ENCODE measurements at regions not wholly inside any gene's neighbourhood (a gene's known extent, or its start where the extent isn't known, plus 50 kb on each side); places are given as distances from the start of the nearest gene placed in this dataset.
"Not testable (repeated sequence)": the region's sequence is repeated elsewhere in the genome, so short reads cannot be mapped to it uniquely, and the experiment has no call there.

DNA sequence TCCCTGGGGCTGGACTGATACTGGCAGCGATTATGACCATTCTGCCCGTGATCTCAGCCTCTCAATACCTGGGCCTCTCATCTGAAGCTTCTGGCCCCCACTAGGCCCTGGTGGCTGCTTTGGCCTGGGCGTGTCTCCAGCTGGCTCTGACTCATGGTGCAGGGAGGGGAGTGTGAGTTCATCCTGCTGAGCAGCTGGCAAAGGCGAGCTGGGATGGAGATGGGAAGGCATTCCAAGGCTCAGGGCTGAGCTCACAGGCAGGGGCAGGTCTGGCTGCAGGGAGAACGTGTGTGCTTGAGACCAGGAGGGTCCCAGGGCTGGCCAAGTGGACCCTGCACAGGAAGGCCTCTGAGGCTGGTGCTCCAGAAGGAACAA, 221.8 kb downstream of the TMEM121 start:
- no peak for TF ChIP-seq EZH2 (IDR thresholded peaks at IDR 0.05; ENCODE audit: insufficient read depth, low read length)
- TF ChIP-seq, protein P1, sequence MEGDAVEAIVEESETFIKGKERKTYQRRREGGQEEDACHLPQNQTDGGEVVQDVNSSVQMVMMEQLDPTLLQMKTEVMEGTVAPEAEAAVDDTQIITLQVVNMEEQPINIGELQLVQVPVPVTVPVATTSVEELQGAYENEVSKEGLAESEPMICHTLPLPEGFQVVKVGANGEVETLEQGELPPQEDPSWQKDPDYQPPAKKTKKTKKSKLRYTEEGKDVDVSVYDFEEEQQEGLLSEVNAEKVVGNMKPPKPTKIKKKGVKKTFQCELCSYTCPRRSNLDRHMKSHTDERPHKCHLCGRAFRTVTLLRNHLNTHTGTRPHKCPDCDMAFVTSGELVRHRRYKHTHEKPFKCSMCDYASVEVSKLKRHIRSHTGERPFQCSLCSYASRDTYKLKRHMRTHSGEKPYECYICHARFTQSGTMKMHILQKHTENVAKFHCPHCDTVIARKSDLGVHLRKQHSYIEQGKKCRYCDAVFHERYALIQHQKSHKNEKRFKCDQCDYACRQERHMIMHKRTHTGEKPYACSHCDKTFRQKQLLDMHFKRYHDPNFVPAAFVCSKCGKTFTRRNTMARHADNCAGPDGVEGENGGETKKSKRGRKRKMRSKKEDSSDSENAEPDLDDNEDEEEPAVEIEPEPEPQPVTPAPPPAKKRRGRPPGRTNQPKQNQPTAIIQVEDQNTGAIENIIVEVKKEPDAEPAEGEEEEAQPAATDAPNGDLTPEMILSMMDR (IDR thresholded peaks at IDR 0.05; ENCODE audit: insufficient read depth, low read depth, low read length) = no peak
- peaks cover 11% of the 10 kb centered on the region for H3K9me3 Mint-ChIP-seq (ENCODE audit: unreplicated experiment)
- DNase-seq (ENCODE audit: low read depth) (no peak), FAIRE-seq (no peak)
- H3K9me3 ChIP-seq (ENCODE audit: insufficient read depth, low read depth, low read length) = no peaks in the 10 kb centered on the region
- no peaks in the 10 kb centered on the region for H3K4me1 ChIP-seq (ENCODE audit: insufficient read depth, low read length)
- no peaks in the 10 kb centered on the region for H3K27me3 Mint-ChIP-seq (ENCODE audit: low read depth, unreplicated experiment)
- H3K27me3 ChIP-seq (ENCODE audit: insufficient read depth, low read length) = no peaks in the 10 kb centered on the region
- no peak overlapping the region for H3K9ac ChIP-seq (ENCODE audit: low read length)
- no peak overlapping the region for H3K4me2 ChIP-seq (ENCODE audit: low read length)
- no peaks in the 10 kb centered on the region for H3K36me3 ChIP-seq (ENCODE audit: insufficient read depth, low read length)
- no peak overlapping the region for H2AFZ ChIP-seq (ENCODE audit: low read depth, low read length)
- H3K27ac ChIP-seq (ENCODE audit: low read depth, low read length) = no peak overlapping the region
- no peak overlapping the region for H3K27ac Mint-ChIP-seq (ENCODE audit: unreplicated experiment)
- H4K20me1 ChIP-seq (ENCODE audit: insufficient read depth, low read length) = no peaks in the 10 kb centered on the region
- H3K4me1 Mint-ChIP-seq (ENCODE audit: low read depth, unreplicated experiment) = no peaks in the 10 kb centered on the region
- H3K4me3 ChIP-seq (ENCODE audit: insufficient read depth, low read depth, low read length) = no peak overlapping the region
- no peaks in the 10 kb centered on the region for H3K36me3 Mint-ChIP-seq (ENCODE audit: low read depth, unreplicated experiment)
- H3K79me2 ChIP-seq (ENCODE audit: insufficient read depth, low read length) = no peaks in the 10 kb centered on the region
- H3K4me3 Mint-ChIP-seq (ENCODE audit: unreplicated experiment) = no peak overlapping the region

DNA sequence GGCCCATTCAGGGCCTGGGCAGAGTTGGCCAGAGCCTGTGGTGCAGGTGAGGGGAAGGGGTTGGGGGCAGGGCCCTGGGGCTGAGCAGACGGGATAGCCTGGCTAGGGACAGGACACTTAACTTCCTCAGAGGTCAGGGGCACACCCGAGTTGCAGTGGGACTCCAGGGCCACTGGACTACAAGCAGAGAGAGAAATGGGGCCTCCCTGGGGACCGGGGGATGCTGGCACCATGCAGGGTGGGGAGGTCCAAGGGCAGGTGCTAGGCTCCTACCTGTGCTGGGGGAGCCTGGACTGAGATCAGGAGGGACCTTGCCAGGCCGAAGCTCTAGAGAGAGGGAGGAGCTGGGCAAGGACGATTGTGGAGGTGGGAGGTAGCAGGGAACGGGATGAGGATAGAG, 222.3 kb downstream of the TMEM121 start:
- not testable (repeated sequence) for H3K9ac ChIP-seq (ENCODE audit: low read length); H3K27me3 ChIP-seq (ENCODE audit: insufficient read depth, low read length); H2AFZ ChIP-seq (ENCODE audit: low read depth, low read length); H3K36me3 ChIP-seq (ENCODE audit: insufficient read depth, low read length); H4K20me1 ChIP-seq (ENCODE audit: insufficient read depth, low read length); H3K27ac Mint-ChIP-seq (ENCODE audit: unreplicated experiment); H3K27ac ChIP-seq (ENCODE audit: low read depth, low read length); H3K79me2 ChIP-seq (ENCODE audit: insufficient read depth, low read length); H3K4me2 ChIP-seq (ENCODE audit: low read length); DNase-seq (ENCODE audit: low read depth); H3K9me3 ChIP-seq (ENCODE audit: insufficient read depth, low read depth, low read length); H3K4me1 ChIP-seq (ENCODE audit: insufficient read depth, low read length); H3K4me1 Mint-ChIP-seq (ENCODE audit: low read depth, unreplicated experiment); H3K4me3 ChIP-seq (ENCODE audit: insufficient read depth, low read depth, low read length); H3K4me3 Mint-ChIP-seq (ENCODE audit: unreplicated experiment); H3K27me3 Mint-ChIP-seq (ENCODE audit: low read depth, unreplicated experiment); FAIRE-seq; H3K36me3 Mint-ChIP-seq (ENCODE audit: low read depth, unreplicated experiment)
- peaks cover 14% of the 10 kb centered on the region for H3K9me3 Mint-ChIP-seq (ENCODE audit: unreplicated experiment)

DNA sequence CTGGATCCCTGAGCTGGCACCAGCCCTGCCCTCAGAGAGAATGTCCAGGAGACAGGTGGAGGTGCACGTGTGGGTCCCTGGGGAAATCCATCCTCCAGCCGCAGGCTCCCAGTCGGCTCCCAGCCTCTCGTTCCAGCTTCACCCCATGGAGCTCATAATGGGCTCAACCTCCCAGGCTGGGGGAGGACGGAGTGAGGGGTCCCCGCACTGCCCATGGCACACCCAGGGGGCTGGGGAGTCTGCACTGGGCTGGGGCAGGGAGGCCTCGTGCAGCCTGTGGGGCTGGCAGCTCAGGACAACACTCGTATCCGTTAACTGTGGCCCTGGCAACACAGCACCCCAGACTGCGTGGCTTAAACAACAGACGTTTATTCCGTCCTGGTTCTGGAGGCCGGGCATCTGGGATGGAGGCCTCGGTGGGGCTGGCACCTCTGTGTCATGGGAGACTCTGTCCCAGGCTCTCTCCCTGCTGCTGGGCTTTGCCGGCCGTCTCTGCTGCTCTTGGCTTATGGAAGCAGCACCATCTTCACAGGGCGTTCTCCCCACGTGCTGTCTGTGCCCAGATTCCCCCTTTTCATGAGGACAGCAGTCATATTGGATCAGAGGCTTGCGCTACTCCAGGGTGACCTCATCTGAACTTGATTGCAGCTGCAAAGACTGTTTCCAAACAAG, 223.6 kb downstream of the TMEM121 start:
- H3K4me1 Mint-ChIP-seq (ENCODE audit: low read depth, unreplicated experiment); H3K4me3 ChIP-seq (ENCODE audit: insufficient read depth, low read depth, low read length); H3K27ac ChIP-seq (ENCODE audit: low read depth, low read length); H3K27me3 Mint-ChIP-seq (ENCODE audit: low read depth, unreplicated experiment); H3K9me3 ChIP-seq (ENCODE audit: insufficient read depth, low read depth, low read length); H3K4me3 Mint-ChIP-seq (ENCODE audit: unreplicated experiment); DNase-seq (ENCODE audit: low read depth); H3K4me2 ChIP-seq (ENCODE audit: low read length); H3K4me1 ChIP-seq (ENCODE audit: insufficient read depth, low read length); H4K20me1 ChIP-seq (ENCODE audit: insufficient read depth, low read length); H2AFZ ChIP-seq (ENCODE audit: low read depth, low read length); H3K27ac Mint-ChIP-seq (ENCODE audit: unreplicated experiment); H3K36me3 Mint-ChIP-seq (ENCODE audit: low read depth, unreplicated experiment); H3K9ac ChIP-seq (ENCODE audit: low read length); H3K79me2 ChIP-seq (ENCODE audit: insufficient read depth, low read length); H3K36me3 ChIP-seq (ENCODE audit: insufficient read depth, low read length); FAIRE-seq; H3K27me3 ChIP-seq (ENCODE audit: insufficient read depth, low read length): not testable (repeated sequence)
- H3K9me3 Mint-ChIP-seq (ENCODE audit: unreplicated experiment) = peaks cover 14% of the 10 kb centered on the region

- not testable (repeated sequence) for H3K9ac ChIP-seq (ENCODE audit: low read length); H2AFZ ChIP-seq (ENCODE audit: low read depth, low read length); H3K9me3 ChIP-seq (ENCODE audit: insufficient read depth, low read depth, low read length); H3K4me3 Mint-ChIP-seq (ENCODE audit: unreplicated experiment); H3K27ac ChIP-seq (ENCODE audit: low read depth, low read length); H3K27me3 Mint-ChIP-seq (ENCODE audit: low read depth, unreplicated experiment); FAIRE-seq; H3K4me3 ChIP-seq (ENCODE audit: insufficient read depth, low read depth, low read length); H4K20me1 ChIP-seq (ENCODE audit: insufficient read depth, low read length); H3K27me3 ChIP-seq (ENCODE audit: insufficient read depth, low read length); H3K4me1 Mint-ChIP-seq (ENCODE audit: low read depth, unreplicated experiment); DNase-seq (ENCODE audit: low read depth); H3K36me3 Mint-ChIP-seq (ENCODE audit: low read depth, unreplicated experiment); H3K4me2 ChIP-seq (ENCODE audit: low read length); H3K36me3 ChIP-seq (ENCODE audit: insufficient read depth, low read length); H3K79me2 ChIP-seq (ENCODE audit: insufficient read depth, low read length); H3K4me1 ChIP-seq (ENCODE audit: insufficient read depth, low read length); H3K27ac Mint-ChIP-seq (ENCODE audit: unreplicated experiment)
- peaks cover 12% of the 10 kb centered on the region for H3K9me3 Mint-ChIP-seq (ENCODE audit: unreplicated experiment)
These were observed 224.9 kb downstream of the TMEM121 start for GRCh38 chr14:105751291-105751751.

DNA sequence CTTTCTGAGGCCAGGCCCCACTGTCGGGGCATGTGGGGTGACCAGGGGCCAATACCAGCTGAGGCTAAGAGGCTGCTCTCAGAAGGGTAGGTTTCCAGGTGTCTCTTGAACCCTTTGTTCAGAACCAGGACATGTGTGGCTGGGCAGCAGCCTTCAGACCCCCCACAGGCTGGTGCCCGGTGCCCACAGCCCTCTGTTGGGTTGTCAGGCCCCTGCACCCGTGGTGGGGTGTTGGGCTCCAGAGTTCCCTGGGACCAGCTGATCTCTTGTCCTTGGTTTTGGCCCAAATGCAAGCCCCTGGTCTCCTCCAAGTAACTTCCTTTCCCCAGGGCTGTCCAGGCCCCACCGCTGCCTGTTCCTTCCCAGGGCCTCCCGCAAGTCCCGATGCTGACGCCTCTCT, 226.0 kb downstream of the TMEM121 start:
- H3K4me2 ChIP-seq (ENCODE audit: low read length); H3K4me1 Mint-ChIP-seq (ENCODE audit: low read depth, unreplicated experiment): not testable (repeated sequence)

More for the DNA sequence above, 226.0 kb downstream of the TMEM121 start:
- H3K27ac ChIP-seq (ENCODE audit: low read depth, low read length); H3K36me3 ChIP-seq (ENCODE audit: insufficient read depth, low read length); H3K4me1 ChIP-seq (ENCODE audit: insufficient read depth, low read length); H3K79me2 ChIP-seq (ENCODE audit: insufficient read depth, low read length); DNase-seq (ENCODE audit: low read depth); H3K9me3 Mint-ChIP-seq (ENCODE audit: unreplicated experiment); H3K36me3 Mint-ChIP-seq (ENCODE audit: low read depth, unreplicated experiment); H3K27me3 ChIP-seq (ENCODE audit: insufficient read depth, low read length); H3K9me3 ChIP-seq (ENCODE audit: insufficient read depth, low read depth, low read length); H3K27me3 Mint-ChIP-seq (ENCODE audit: low read depth, unreplicated experiment); H3K27ac Mint-ChIP-seq (ENCODE audit: unreplicated experiment); FAIRE-seq; H3K4me3 ChIP-seq (ENCODE audit: insufficient read depth, low read depth, low read length); H4K20me1 ChIP-seq (ENCODE audit: insufficient read depth, low read length); H2AFZ ChIP-seq (ENCODE audit: low read depth, low read length); H3K4me3 Mint-ChIP-seq (ENCODE audit: unreplicated experiment); H3K9ac ChIP-seq (ENCODE audit: low read length): not testable (repeated sequence)
